GF-D8 (cell line): ENCODE measurements at regions not wholly inside any gene's neighbourhood (a gene's known extent, or its start where the extent isn't known, plus 50 kb on each side); places are given as distances from the start of the nearest gene placed in this dataset.
A peak's percentile ranks its signal among the peaks of the same experiment; 100 is the strongest.

Experiments
- DNase-seq: peaks from one replicate; lab custom pipeline; 2025; lab: John Stamatoyannopoulos, UW

DNA sequence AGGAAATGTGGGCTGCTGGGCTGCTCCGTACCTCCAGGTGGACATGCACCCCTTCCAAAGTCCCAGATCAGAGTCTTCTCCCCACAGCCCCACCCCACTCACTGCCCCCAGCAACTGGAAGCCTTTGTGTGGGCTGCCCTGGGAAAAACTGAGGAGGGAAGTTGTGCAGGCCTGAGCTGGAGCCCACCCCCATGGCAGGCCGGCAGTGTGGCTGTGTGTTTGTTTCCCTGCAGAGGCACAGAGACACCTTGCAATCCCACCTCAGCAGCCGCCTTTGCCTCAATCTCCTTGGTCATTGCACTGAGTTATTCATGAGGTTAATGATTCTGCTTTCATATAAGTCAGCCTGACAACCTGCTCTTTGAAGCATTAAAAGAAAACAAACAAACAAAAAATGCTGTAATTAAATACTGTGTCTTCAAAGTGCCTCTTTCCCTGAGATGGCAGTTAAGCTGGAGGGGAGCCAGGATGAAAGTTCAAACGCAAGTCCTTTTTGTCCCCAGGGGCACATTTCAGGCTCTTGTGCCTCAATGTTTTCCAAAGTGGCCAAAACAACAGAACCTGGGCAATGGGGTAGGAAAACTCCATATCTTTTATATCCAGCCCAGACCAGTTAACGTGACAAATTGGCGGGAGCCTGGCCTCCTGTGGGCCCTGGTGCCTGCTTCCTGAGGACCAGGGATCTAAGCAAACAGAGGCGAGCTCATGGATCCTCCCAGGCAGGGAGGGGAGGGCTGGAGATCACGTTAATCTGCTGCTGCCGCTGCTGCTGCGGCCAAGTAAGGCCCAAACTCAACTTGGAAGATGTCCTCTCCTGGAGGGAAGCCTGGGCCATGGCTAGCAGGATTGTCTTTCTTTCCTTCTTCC lies 51.9 kb upstream of the TSPAN11 start:
- no peak for DNase-seq

DNA sequence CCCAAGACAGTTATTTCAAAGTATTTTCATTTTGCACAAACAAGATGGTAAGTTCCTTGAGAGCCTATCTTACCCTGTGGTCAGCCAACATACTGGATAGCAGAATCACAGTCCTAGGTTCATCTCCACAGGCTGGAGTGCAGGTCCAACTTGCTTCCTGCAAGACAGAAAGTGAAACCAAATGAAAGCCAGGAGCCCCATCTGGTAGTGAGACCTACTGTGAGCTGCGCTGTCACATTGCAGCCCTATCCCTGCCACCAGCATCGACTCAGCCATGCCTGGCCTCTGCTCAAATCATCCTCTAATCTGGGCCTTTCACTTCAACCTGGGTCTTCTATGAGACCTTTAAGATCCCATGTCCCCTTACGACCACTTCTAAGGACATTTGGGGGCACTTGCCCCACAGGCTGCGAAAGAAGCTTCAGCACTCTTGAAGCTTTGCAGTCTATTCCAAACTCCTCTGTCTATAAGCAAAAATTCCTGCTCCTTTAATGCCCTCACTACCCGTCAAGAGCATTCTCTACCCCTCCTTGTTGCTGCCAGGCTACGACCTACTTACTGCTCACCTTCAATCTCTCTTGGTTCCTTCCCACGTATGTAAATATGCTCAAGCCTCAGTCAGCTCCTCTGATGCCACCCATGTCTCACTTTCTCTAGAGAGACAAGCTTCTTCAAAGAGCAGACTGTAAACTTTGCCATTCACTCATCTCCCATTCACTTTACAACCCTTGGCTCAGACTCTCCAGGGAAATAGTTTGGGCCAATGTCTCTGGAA lies 55.9 kb upstream of the TSPAN11 start:
- DNase-seq, result no peak

DNA sequence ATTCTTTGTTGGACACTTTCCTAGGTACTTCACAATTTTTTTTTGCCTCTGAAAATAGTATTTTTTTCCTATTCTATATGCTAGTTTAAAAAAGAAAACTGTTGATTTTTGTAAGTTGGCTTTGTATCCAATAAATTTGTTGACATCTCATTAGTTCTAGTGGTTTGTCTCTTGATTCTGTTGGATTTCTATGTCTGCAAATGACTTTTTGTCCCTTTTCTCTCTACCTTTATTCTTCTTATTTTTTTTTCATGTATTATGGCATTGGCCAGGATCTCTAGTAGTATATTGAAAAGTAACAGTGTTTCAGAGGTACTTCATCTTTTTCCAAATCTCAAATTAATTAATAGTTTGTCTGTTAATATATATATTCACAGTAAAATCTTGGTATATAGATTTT lies 59.1 kb upstream of the TSPAN11 start:
- DNase-seq, result no peak

DNA sequence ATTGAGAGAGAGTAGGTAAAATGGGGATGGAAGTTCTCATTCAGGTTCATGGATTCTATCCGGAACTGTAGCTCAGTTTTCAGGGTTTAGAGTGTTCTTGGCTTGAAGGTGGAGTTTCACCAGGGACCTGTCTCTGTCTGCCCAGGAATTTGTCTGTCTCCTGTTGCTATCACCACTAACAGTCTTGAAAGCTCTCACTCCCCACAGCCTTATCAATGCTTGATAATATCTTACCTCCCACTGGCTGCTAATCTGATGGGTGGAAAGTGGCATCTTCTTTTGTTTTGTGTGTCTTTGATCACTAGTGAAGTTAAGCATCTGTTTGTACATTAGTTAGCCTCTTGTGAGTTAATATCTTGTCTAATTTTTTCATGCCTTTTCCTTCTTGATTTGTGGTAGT lies 60.3 kb upstream of the TSPAN11 start:
- DNase-seq, result no peak

DNA sequence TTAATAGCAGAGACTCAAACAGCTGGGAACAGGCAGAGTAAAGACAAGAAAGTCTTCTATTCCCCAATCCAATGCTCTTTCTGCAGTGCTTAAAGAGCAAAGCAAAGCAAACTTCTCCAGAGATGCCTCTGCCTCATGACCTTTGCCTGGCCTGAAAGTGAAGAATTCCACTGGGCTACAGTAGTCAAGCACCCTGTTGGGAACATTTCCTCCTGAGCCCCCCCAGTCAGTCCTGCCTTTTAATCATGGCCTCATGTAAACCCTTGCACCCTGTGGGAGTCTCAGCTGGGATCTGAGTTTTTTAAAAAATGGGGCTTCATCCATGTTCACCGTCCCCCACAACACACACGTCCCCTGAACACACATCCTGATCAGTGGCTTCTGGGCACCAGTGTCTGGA lies 62.7 kb upstream of the TSPAN11 start:
- DNase-seq, result no peak

DNA sequence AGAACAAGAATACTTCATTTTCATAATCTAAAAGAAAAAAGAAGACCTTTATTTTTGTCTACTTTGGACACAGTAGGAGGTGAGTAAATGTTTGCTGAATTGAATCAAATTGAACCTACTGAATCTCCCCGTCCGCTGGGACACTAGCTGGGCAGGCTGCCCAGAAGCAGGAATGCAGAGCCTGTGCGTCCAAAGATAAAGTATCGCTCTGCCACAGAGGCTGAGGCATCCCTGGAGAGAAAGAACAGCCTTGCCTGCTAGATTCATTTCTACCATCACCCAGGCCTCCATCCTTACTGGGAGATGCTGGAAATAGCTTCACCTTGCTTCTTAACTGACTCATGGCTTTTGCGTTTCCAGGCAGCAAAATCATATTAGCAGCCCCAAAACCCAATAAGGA lies 64.1 kb upstream of the TSPAN11 start:
- DNase-seq, result no peak

DNA sequence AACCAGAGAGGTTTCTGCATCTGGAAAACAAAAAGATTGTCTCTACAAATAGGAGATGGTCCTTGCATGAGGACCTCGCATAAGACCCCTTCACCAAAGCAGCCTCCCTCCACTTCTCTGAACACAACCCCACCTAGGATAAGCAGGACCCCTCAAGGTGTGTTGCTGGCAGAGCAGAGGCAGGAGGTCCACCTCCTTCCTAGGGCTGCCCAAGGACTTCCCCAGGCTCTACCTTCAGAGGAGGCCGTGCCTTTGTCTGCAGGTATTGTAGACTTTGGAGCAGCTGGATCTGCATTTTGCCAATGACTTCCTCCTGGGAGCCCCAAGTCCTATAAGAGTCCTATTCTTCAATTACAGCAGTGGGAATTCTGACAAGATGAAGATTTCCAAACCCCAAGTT lies 67.3 kb upstream of the TSPAN11 start:
- DNase-seq, result no peak

DNA sequence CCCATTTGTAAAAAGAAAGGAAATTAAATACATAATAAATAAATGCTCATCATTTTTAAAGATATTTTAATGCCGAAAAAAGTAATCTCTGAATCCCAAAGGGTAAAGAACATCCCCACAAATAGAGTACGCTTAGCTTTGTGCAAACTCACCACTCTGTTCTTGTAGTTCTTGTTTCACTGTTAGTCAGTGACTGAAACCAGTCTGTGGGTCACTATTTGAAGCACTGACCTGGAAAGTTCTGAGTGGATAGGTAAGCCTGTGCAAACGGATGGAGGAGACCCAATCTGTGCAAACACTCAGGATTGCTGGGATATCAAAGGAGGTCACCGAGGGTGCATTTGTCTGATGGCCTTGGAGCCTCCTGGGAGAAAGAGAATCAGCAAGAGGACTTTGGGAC lies 68.1 kb upstream of the TSPAN11 start:
- DNase-seq, result no peak

DNA sequence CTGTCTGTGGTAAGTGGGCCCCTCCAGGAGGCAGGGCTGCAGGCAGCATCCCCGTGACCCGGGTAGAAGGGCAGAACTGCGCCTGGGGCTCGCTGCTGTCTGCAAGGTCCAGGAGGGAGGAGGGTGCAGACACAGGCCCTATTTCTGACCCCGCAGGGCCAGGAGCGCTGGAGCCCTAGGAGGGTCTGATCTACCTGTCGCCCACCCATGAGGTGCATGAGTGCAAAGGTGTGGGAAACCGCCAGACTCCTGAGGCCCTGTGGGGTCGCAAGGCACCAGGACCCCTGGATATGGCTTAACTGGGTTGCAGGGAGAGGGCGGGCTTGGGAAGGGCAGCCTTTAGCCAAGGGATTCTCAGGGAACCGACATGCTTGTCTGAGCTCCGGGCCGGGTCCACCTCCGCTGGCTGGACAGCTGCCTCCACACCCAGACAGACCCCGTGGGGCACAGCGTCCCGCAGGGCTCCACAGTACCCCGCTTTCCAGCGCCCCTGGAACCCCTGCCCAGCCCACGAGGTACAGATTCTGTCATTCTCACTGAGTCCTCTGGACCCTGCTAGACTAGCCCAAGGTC lies 72.9 kb upstream of the TSPAN11 start:
- DNase-seq, result no peak

DNA sequence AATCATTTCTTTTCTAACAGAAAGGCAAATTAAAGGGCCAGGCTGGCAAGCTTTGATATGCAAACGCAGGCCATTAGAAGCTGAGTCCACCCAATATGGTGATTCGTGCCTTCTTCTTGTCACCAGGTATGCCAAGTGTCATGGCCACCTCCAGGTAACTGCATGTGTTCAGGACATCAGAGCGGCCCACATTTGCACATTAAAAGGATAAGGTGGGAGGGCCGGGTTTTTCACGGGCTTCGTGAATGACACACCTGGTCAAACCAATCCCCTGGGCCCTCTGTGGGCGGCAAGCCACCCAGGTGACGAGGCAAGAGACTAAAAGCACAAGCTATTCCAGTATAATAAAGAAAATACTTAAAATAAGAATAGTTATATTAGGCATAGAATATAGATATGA lies 75.9 kb upstream of the TSPAN11 start:
- no peak for DNase-seq

DNA sequence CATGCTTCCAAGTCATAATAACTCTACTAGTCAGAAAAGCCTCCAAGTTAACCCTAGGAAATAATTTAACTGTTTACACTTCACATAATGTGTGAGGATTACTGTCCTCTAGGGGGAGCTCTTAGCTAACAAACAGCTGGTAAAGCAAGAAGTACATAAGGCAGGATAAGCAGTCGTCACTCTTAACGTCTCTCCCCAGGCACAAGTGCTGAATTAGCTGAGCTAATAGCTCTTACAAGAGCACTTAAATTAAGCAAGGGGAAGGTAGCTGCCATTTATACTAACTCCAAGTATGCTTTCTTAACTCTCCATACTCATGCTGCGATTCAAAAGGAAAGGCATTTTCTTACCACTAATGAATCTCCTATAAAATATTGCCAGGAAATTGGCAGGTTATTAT lies 79.3 kb upstream of the TSPAN11 start:
- peak; percentile 11 for DNase-seq

DNA sequence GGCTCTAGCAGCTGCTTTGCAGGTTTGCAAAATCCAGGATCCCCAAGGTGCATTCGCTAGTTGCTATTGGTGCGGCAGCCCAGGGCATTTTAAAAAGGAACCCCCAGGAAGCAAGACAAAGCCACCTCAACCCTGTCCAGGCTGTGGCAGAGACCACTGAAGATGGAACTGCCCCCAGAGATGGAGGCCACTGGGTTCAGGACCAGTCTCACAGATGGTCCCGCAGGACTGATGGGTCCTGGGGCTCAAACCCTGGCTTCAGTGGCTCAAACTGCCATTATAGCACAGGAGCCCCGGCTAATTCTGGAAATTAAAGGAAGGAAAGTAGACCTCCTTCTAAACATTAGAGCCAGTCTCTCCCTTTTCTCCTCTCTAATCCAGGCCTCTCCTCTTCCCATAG lies 79.8 kb upstream of the TSPAN11 start:
- no peak for DNase-seq

DNA sequence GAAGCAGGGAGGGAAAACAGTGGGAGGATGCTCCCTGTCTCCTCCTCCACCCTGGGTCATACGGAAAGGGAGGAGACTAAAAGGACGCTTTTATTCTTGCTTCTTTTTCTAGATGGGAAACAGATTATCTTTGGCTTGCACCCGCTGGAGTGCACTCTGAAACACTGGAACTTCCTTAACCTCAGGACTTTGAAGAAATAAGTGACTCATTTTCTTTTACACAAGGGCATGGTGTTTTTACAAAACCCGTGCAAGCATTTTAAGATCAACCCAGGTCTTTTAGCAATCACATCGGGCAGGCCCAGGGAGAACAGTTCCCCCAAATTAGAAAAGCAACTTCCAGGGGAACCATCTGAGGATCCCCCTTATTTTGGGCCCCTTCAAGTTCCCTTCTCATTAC lies 80.9 kb upstream of the TSPAN11 start:
- DNase-seq, result no peak

DNA sequence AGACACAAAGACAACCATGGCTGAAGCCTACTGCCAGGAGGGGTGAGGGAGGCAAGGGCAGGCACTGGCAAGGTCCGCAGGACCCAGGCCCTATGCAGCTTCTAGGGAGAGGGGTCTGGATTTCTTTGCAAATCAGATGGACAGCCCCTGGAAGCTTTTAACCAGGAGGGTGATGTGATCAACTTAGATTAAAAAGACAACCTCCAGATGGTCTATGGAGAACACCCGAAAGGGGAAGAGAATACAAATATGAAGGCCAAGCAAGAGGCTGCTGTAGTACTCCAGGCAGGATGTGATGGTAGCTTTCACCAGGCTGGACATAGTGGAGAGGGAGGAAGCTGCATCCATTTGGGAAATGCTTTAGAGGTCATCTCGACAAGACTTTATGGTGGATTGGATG lies 83.3 kb upstream of the TSPAN11 start:
- DNase-seq, result no peak

DNA sequence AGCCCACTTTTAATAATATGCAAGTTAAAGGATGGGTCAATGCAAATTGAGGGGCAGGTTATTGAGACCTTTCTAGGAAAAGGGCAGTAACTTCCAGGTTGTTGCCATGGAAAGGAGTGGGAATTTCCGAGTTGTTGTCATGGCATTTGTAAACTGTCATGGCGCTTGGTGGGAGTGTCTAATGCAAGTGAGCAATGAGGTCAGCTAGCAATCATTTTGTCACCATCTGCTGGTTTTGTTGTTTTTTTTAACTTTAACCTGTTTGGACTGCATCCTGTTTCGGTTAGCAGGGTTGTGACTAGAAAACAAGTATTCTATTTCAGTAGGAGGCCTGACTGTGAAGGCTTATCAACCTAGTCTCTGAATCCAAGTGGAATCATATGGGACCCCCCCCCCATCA lies 85.8 kb upstream of the TSPAN11 start:
- no peak for DNase-seq

DNA sequence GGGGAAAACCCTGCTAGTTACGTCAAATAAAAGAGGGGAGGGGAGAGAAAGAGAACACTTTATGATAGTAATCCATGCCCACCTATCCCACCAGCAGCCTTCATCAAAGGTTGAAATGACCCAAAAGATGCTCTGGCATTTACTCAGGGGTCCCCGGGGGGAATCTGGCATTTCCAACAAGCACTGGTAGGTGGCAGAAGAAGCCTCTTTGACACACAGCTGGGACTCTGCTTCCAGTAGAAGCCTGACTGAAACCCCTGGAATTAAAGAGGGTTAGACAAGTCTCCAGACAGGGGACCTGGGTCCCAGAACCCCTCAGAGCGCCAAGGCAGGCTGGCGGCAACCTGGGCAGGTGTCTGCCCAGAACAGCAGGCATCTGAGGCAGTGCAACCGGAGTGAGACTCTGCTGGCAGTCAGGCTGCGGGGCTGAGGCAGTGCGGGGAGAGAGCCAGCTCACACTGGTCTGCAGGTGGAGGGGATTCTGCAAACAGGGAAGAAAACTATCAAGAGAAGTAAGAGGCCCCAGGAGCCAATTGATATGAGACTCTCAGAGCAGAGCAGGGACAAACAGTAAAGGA lies 85.0 kb upstream of the CAPRIN2 start:
- DNase-seq, result no peak

DNA sequence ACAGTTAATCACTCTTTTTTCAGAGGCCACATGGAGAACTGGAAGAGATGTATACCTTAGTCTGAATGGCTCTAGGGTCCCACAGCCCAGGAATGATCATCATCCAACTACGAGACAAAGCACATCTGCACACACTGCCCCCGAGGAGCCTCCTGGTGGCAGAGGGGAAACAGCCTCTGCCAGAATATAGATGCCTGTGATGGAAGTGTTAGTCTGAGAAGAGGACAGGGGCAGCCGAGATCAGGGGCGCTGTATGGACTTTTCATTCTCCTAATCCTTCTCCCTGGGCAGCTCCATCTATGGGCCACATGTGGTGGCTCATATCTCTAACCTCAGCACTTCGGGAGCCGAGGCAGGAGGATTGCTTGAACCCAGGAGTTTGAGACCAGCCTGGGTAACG lies 82.8 kb upstream of the CAPRIN2 start:
- no peak for DNase-seq

DNA sequence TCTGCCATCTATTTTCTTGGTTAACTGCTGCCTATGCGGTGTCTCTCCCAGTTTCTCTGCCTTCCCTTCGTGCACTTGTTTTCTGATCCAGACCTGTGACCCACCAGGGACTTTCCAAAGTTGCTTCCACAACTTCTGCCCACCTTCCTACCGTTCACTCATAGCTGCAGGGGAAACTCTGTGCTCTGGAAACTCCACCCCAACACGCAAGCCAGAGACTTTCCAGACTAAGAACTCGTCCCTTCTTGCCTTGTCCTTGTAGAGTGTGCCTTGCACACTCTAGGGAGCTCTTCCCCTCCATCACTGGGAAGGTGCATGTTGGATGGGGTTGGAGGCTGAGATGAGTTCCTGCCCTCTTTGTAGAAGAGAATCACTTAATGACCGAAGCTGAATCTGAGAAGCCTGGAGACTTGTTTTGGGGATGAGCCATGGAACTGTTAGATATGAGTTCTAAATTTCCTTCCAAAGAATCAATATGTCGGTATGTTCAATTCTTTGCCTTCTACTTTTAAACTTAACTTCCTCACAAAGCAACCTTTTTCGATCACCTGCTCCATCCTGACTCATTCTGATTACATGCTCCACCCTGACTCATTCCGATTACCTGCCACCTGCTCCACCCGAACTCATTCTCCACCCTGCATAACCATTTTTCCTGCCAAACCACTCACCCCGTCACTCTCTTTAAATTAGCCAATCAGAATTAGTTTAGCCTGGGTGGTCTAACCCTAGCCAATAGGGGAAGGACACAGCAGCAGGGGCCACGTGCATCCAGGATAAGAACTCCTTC lies 82.1 kb upstream of the CAPRIN2 start:
- no peak for DNase-seq

DNA sequence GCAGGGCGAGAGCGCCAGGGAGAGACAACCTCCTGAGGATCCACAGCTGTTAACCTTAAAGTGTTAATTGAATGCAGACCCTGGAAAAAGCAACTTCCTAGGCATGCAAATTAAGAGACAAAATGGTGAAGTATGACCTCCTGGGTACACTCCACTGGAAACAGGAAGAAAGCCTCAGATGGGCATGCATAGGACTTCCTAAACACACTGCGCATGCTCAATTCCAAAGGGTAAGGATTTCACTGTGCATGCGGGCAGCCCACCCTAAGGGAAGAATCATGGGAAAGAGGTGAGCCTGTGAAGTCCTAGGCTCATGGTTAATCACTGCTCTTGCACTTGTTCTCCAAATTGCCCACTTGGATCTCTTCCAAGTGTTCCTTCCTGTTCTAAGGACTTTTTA lies 80.5 kb upstream of the CAPRIN2 start:
- DNase-seq, result no peak

DNA sequence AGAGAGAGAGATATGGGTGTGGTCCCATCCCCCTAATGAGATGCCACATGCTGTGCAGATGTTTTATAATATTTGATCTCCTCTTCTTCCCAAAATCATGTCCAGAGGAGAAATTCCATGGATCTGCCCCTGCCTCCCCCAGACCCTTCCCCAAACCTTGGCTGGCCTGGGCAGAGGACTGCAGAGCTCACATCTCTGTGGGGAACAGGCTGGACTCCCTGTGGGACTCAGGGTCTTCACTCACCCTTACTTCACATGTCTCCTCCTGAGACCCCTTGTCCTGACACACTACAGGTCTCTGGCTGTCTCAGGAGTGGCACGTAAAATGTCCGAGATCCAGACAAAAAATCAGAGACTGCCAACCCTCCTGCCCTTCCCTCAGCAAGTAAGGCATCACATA lies 76.0 kb upstream of the CAPRIN2 start:
- DNase-seq, result no peak

DNA sequence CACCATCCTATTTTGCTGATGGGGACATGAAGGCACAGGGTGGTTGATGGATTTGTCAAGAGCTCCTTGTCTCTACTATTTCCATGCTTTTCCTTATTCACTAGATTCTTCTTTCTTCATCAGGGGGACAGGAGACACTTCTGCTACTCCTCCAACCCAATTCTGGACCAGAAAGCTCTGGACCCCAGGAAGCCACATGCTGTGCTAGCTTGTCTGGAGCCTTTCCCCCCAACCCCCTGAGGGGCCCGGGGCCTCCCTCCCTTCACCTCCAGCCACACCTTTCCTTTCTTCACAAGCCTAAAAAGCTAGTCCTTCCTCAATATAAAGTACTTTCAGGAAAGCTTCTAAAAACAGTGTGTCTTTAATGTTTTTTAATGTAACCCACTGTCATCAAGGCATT lies 75.1 kb upstream of the CAPRIN2 start:
- DNase-seq, result no peak

DNA sequence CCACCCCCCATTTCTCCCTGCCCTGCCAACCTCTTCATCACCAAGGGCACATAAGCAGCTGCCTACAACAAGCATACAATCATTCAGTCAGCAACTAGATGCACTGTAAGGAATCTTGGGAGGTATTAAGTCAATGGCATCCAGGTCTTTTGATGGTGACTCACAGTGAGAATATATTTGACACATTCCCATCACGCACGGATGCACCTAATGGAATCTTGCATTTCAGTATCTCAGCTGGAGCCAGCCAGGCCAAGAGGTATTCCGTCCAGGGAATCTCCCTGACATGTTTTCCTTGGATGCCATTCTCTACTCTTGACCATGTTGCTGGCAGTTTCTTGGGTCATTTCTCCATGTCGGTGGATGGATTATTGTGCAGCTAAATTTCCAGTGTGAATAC lies 73.9 kb upstream of the CAPRIN2 start:
- no peak for DNase-seq
